ENCODE measurements at regions not wholly inside any gene's neighbourhood (a gene's known extent, or its start where the extent isn't known, plus 50 kb on each side); places are given as distances from the start of the nearest gene placed in this dataset.

GRCh38 chrX:149121206-149121920 lies 383.7 kb downstream of the IDS start:
- no peak for TF ChIP-seq CTCF (IDR thresholded peaks at IDR 0.05; ENCODE audit: low read depth, low read length, missing control alignments)
- H3K4me3 ChIP-seq (replicated peaks; ENCODE audit: low read depth, low read length): no peak overlapping the region
- no peak for DNase-seq (ENCODE audit: extremely low read depth, low read depth)

- H3K4me3 ChIP-seq (replicated peaks; ENCODE audit: low read depth, low read length): no peak overlapping the region
- no peak for TF ChIP-seq CTCF (IDR thresholded peaks at IDR 0.05; ENCODE audit: low read depth, low read length, missing control alignments)
- DNase-seq (ENCODE audit: extremely low read depth, low read depth): no peak
Measured at GRCh38 chrX:149120459-149120858, 384.6 kb downstream of the IDS start.

GRCh38 chrX:149114874-149115273 lies 390.2 kb downstream of the IDS start:
- no peak overlapping the region for H3K4me3 ChIP-seq (replicated peaks; ENCODE audit: low read depth, low read length)
- TF ChIP-seq CTCF (IDR thresholded peaks at IDR 0.05; ENCODE audit: low read depth, low read length, missing control alignments): no peak
- DNase-seq (ENCODE audit: extremely low read depth, low read depth): no peak

GRCh38 chrX:149114001-149114400 lies 391.1 kb downstream of the IDS start:
- DNase-seq (ENCODE audit: extremely low read depth, low read depth): no peak
- H3K4me3 ChIP-seq (replicated peaks; ENCODE audit: low read depth, low read length): no peak overlapping the region
- TF ChIP-seq CTCF (IDR thresholded peaks at IDR 0.05; ENCODE audit: low read depth, low read length, missing control alignments): no peak

GRCh38 chrX:149097786-149098185 lies 407.3 kb downstream of the IDS start:
- DNase-seq (ENCODE audit: extremely low read depth, low read depth): no peak
- no peak for TF ChIP-seq CTCF (IDR thresholded peaks at IDR 0.05; ENCODE audit: low read depth, low read length, missing control alignments)
- no peak overlapping the region for H3K4me3 ChIP-seq (replicated peaks; ENCODE audit: low read depth, low read length)

- TF ChIP-seq CTCF (IDR thresholded peaks at IDR 0.05; ENCODE audit: low read depth, low read length, missing control alignments): no peak
- no peak for DNase-seq (ENCODE audit: extremely low read depth, low read depth)
- no peak overlapping the region for H3K4me3 ChIP-seq (replicated peaks; ENCODE audit: low read depth, low read length)
Measured at GRCh38 chrX:149092179-149092578, 412.9 kb downstream of the IDS start.

Measured in HFF-Myc (cell line).